HG02973 (cell line): ENCODE measurements at regions not wholly inside any gene's neighbourhood (a gene's known extent, or its start where the extent isn't known, plus 50 kb on each side); places are given as distances from the start of the nearest gene placed in this dataset.
"Not testable (repeated sequence)": the region's sequence is repeated elsewhere in the genome, so short reads cannot be mapped to it uniquely, and the experiment has no call there.

Experiments
- ATAC-seq: cut with Tn5 transposase; IDR thresholded peaks from one replicate; pipeline ENCODE4 v1.9.1; 2021; ENCODE audit warnings: moderate library complexity; ENCODE audit not compliant: unreplicated experiment

GRCh38 chr16:26961459-26961858 lies 105.3 kb upstream of the C16orf82 start:
- no peak for ATAC-seq

GRCh38 chr16:26963109-26963508 lies 103.6 kb upstream of the C16orf82 start:
- no peak for ATAC-seq

- ATAC-seq, result no peak
Observed at GRCh38 chr16:26969589-26970231, 97.0 kb upstream of the C16orf82 start.

GRCh38 chr16:26970292-26970691 lies 96.4 kb upstream of the C16orf82 start:
- ATAC-seq, result no peak

- ATAC-seq, result no peak
Observed at GRCh38 chr16:26976873-26977272, 89.9 kb upstream of the C16orf82 start.

DNA sequence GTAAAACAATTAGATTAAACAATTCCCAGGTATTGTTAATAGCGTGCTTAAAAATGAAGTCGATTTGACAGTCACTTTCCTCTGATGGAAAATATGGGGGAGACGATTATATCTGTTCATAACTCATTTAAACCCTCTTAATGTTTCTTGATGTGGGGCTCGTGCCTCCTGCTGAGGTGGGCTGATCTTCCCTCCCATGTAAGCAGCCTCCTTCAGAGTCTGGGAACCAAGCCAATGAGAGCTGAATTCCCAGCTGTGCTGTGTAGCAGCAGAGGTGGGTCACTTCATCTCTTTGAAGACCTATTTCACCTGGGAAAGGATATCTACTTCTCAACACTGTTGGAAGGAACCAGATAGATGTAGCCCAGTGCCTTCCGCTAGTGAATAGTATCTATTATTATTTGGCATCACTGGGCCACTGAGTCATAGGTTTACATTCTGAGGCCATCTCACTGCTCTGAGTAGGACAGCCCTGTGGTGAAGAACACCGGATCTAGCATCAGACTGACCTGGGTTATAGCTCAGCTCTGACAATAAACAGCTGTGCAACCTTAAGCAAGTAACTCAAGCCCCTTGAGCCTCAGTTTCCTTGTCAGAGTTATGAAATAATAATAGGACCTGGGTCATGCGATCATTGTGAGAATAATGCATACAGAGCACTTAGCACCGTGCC lies 85.3 kb upstream of the C16orf82 start:
- no peak for ATAC-seq

DNA sequence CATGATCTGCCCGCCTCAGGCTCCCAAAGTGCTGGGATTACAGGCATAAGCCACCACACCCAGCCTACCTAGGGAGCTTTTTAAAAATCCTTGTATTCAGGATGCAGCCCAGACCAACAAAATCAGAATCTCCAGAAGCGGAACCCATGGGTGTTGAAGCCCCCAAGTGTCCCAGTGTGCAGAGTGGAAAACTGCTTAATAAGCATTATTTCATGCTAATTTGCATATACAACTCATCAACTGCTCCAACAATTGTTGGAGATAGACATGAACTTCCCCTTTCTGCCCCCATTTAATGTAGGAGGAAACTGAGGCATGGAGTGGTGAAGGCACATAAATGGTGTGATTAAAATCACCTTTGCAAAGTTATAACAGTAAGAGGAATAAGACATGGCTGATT lies 84.3 kb upstream of the C16orf82 start:
- ATAC-seq, result no peak

GRCh38 chr16:26983426-26983825 lies 83.3 kb upstream of the C16orf82 start:
- ATAC-seq, result no peak

- no peak for ATAC-seq
Observed at GRCh38 chr16:26985100-26986065, 81.3 kb upstream of the C16orf82 start.

GRCh38 chr16:26987597-26988010 lies 79.1 kb upstream of the C16orf82 start:
- ATAC-seq, result no peak

DNA sequence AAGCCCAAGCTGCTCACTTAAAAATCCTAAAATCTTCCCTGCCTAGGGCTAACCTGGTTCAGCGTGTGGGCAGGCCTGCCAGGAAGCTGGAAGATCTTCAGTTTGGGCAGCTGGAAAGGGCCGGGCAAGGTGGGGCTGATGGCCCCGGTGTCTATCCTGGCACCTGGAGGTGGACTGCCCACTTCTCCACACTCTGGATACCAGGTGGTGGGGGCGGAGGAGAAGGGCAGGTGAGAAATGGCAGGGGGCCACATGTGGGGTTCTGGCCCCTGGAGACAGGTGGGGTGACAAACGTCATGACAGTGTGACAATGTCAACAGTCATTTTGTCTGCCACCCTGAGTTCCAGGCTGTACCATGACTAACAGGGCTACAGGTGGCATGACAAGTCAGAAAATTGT lies 78.5 kb upstream of the C16orf82 start:
- no peak for ATAC-seq

DNA sequence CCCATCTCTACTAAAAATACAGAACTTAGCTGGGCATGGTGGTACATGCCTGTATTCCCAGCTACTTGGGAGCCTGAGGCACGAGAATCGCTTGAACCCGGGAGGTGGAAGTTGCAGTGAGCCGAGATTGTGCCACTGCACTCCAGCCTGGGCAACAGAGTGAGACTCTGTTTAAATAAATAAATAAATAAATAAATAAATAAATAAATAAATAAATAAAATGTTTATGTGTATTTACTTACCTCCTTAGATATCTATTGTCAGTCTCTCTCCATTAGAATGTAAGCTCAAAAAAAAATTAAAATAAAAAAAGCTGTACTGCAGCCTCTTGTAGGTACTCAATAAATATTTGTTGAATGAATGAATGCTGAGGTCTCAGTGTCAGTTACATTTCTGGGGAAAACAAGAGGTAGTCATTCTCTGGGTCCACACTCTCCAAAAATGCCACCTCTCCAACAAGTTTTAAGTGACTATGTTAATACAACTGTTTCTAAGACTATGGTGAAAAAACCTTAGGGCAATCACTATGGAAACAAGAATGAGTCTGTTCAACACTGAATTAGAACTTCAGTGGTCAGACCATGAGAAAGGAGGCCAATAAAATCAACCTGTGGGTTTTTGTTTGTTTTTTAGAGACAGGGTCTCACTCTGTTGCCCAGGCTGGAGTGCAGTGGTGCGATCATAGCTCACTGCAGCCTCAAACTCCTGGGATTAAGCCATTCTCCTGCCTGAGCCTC lies 76.2 kb upstream of the C16orf82 start:
- ATAC-seq, result not testable (repeated sequence)

GRCh38 chr16:26992666-26993349 lies 73.9 kb upstream of the C16orf82 start:
- no peak for ATAC-seq

DNA sequence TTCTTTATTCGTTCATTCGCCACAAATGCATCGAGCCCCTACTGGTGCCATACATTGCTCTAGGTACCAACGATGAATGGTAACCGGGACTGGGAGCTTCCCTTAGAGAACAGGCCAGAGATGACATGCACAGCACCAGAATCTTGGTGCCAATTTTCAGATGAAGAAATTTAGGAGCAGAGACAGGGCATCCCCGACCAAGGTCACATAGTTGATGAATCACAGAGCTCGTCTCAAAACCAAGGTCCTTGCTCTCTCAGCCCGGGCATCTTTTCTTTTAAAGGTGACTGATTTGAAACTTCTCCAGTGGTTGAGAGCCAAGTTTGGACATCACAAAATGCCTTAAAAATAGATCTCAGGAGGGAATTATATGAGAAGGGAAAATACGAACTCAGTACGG lies 73.2 kb upstream of the C16orf82 start:
- no peak for ATAC-seq

GRCh38 chr16:26993963-26994362 lies 72.8 kb upstream of the C16orf82 start:
- ATAC-seq, result no peak

- no peak for ATAC-seq
Observed at GRCh38 chr16:26995522-26995921, 71.2 kb upstream of the C16orf82 start.

GRCh38 chr16:27005386-27005785 lies 61.3 kb upstream of the C16orf82 start:
- ATAC-seq, result no peak
